GM12892 (cell line): ENCODE measurements at regions not wholly inside any gene's neighbourhood (a gene's known extent, or its start where the extent isn't known, plus 50 kb on each side); places are given as distances from the start of the nearest gene placed in this dataset.

Source experiments
- POLR2A ChIP-seq: IDR thresholded peaks from 2 replicates; pipeline ENCODE4 v1.6.1; 2011; ENCODE audit warnings: low read depth, low read length, control low read depth
- POLR2AphosphoS5 ChIP-seq: IDR thresholded peaks from 2 replicates; pipeline ENCODE4 v1.6.1; 2011; ENCODE audit warnings: low read depth, low read length, control low read depth
- TAF1 ChIP-seq: IDR thresholded peaks from 2 replicates; pipeline ENCODE4 v1.6.1; 2011; ENCODE audit warnings: low read depth, mild to moderate bottlenecking, control low read depth, low read length, borderline replicate concordance

DNA sequence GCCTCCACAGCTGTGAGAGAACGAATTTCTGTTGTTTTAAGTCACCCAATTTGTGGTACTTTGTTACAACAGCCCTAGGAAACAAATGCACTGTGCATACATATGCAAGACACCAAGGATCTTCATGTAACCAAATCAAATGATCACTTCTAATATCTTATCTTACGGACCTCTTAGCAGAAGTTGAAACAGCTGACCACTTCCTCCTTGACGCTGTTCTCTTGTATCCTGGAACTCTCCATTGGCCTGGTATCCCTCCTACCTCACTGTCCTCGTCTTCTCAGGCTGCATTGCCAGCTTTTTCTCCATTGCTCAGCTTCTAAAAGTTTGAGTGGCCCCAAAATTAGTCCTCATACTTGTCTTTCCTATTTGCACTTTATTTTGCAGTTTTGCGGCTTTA is 200.4 kb downstream of the DLEU7 start:
- no peak for TF ChIP-seq POLR2A
- no peak for TF ChIP-seq POLR2AphosphoS5
- no peak for TF ChIP-seq TAF1
